Endothelial cell of umbilical vein (primary cell): ENCODE measurements at regions not wholly inside any gene's neighbourhood (a gene's known extent, or its start where the extent isn't known, plus 50 kb on each side); places are given as distances from the start of the nearest gene placed in this dataset.

Source experiments
- BruUV-seq: library from RNA; stranded (reverse); fragments of 400-500 nt; replicated peaks from 2 replicates; lab custom pipeline; 2021; lab: Mats Ljungman, UMichigan
- CTCF ChIA-PET: fragments of 300-600, 350-600 bp; sonication (Branson Sonifier 250); formaldehyde crosslinking; loops from one replicate; lab custom pipeline; 2021; ENCODE audit warnings: antibody characterized with exemption, inconsistent platforms; lab: Charles Lee
- POLR2A ChIA-PET: fragments of 300-600, 350-600 bp; sonication (Branson Sonifier 250); formaldehyde crosslinking; loops from one replicate; lab custom pipeline; 2021; ENCODE audit warnings: antibody characterized with exemption, inconsistent platforms; lab: Charles Lee
- DNase-seq: peaks from one replicate; pipeline ENCODE4 v3.0.0-alpha.2; 2011; ENCODE audit warnings: low read depth, low spot score
- FAIRE-seq: peaks from 2 replicates; lab custom pipeline; 2011; peaks lifted over from hg19 to GRCh38; lab: Jason Lieb, UNC
- H2AFZ ChIP-seq: 2 replicates; pipeline ENCODE4 v1.6.0; 2012; ENCODE audit warnings: low read depth, low read length, control low read depth, inconsistent platforms
- H3K27ac ChIP-seq: 2 replicates; pipeline ENCODE4 v1.5.1; 2011; ENCODE audit warnings: low read depth, mild to moderate bottlenecking, control low read depth, low read length, moderate library complexity; ENCODE audit not compliant: insufficient read depth
- H3K27me3 ChIP-seq, 2 experiments: 2 replicates each; pipeline versions ENCODE4 v1.6.0 to v1.6.1; 2011; ENCODE audit warnings: low read length in 2 of 2, mixed read lengths in 1 of 2; ENCODE audit not compliant: control insufficient read depth in 2 of 2, insufficient read depth in 2 of 2
- H3K36me3 ChIP-seq, 2 experiments: 2 replicates in 1 of 2; 3 replicates in 1 of 2; pipeline ENCODE4 v1.5.1; 2011; ENCODE audit warnings: low read length in 2 of 2, mild to moderate bottlenecking in 1 of 2, moderate library complexity in 1 of 2; ENCODE audit not compliant: control insufficient read depth in 2 of 2, insufficient read depth in 2 of 2; ENCODE audit errors: extremely low read depth in 1 of 2
- H3K4me1 ChIP-seq: 3 replicates; pipeline ENCODE4 v1.5.1; 2011; ENCODE audit warnings: mild to moderate bottlenecking, low read length; ENCODE audit not compliant: control insufficient read depth, insufficient read depth; ENCODE audit errors: extremely low read depth
- H3K4me2 ChIP-seq: 2 replicates; pipeline ENCODE4 v1.6.1; 2011; ENCODE audit warnings: low read length, control low read depth, mixed read lengths; ENCODE audit not compliant: insufficient read depth
- H3K4me3 ChIP-seq, 3 experiments: fragments of 200-600 bp in 1 of 3; sonication (generic), shearing (Covaris generic) in 1 of 3; replicated peaks in 1 of 3; 2 replicates each; pipeline ENCODE4 v1.5.1; 2011 to 2016; ENCODE audit warnings: control low read depth in 3 of 3, low read length in 3 of 3, mild to moderate bottlenecking in 2 of 3, inconsistent platforms in 1 of 3, low read depth in 1 of 3, moderate library complexity in 1 of 3; ENCODE audit not compliant: insufficient read depth in 1 of 3
- H3K79me2 ChIP-seq: 2 replicates; pipeline ENCODE4 v1.6.0; 2012; ENCODE audit warnings: low read length, inconsistent platforms; ENCODE audit not compliant: control insufficient read depth, insufficient read depth
- H3K9ac ChIP-seq: replicated peaks from 2 replicates; pipeline ENCODE3; 2011; ENCODE audit warnings: low read length, control low read depth; ENCODE audit not compliant: insufficient read depth; ENCODE audit errors: extremely low read depth
- H3K9me1 ChIP-seq: replicated peaks from 3 replicates; pipeline ENCODE4 v1.6.0; 2011; ENCODE audit warnings: mild to moderate bottlenecking, low read length; ENCODE audit not compliant: control insufficient read depth, insufficient read depth; ENCODE audit errors: extremely low read depth
- H3K9me3 ChIP-seq: replicated peaks from 2 replicates; pipeline ENCODE4 v1.5.1; 2012; ENCODE audit warnings: low read length, inconsistent platforms; ENCODE audit not compliant: control insufficient read depth, insufficient read depth
- H4K20me1 ChIP-seq: replicated peaks from 2 replicates; pipeline ENCODE3; 2011; ENCODE audit warnings: mild to moderate bottlenecking, low read length; ENCODE audit not compliant: control insufficient read depth, insufficient read depth; ENCODE audit errors: extremely low read depth
- EZH2 ChIP-seq: IDR thresholded peaks from 2 replicates; pipeline ENCODE4 v1.6.1; 2012; ENCODE audit warnings: borderline replicate concordance, low read depth, mild to moderate bottlenecking, moderate library complexity, low read length, inconsistent platforms; ENCODE audit not compliant: severe bottlenecking
- FOS ChIP-seq: IDR thresholded peaks from 2 replicates; pipeline ENCODE4 v1.6.1; 2011; ENCODE audit warnings: mild to moderate bottlenecking, low read length, moderate library complexity, borderline replicate concordance; ENCODE audit not compliant: insufficient read depth
- GATA2 ChIP-seq: IDR thresholded peaks from 2 replicates; pipeline ENCODE4 v1.7.0; 2011; ENCODE audit warnings: low read depth, mild to moderate bottlenecking, moderate library complexity, mixed read lengths, low read length; ENCODE audit not compliant: insufficient read length, insufficient read depth
- JUN ChIP-seq: IDR thresholded peaks from 2 replicates; pipeline ENCODE4 v1.6.1; 2011; ENCODE audit warnings: borderline replicate concordance, low read depth; ENCODE audit not compliant: insufficient read length, insufficient read depth
- MYC ChIP-seq: IDR thresholded peaks from one replicate; pipeline ENCODE4 v1.6.1; 2011; ENCODE audit warnings: mild to moderate bottlenecking, low read depth, low read length
- POLR2A ChIP-seq: IDR thresholded peaks from 2 replicates; pipeline ENCODE4 v1.6.1; 2012; ENCODE audit warnings: low read depth, mild to moderate bottlenecking, control low read depth, low read length
- POLR2AphosphoS5 ChIP-seq: IDR thresholded peaks from 2 replicates; pipeline ENCODE4 v1.6.1; 2012; ENCODE audit warnings: low read depth, mild to moderate bottlenecking, control low read depth, low read length, moderate library complexity; ENCODE audit not compliant: insufficient read depth
- dilution Hi-C: fragments of 300-500 bp; cut with MboI; formaldehyde crosslinking; loops from one replicate; pipeline ENCODE4 v1.15.0; 2019; ENCODE audit warnings: low sequenced_read_pairs; ENCODE audit not compliant: extremely low pct_ligation_motif_present
- intact Hi-C: fragments of 100-400 bp; cut with micrococcal nuclease; formaldehyde crosslinking; loops from one replicate; pipeline ENCODE4 v1.10.0; 2022
- TF ChIP-seq, protein P1 (sequence below): IDR thresholded peaks from 2 replicates; pipeline ENCODE4 v1.6.1; 2011; ENCODE audit not compliant: insufficient read depth, insufficient read length
- TF ChIP-seq, protein P2 (sequence below), 2 donors: IDR thresholded peaks; 1 replicate in 1 of 2; 2 replicates in 1 of 2; pipeline ENCODE4 v1.5.1; 2011; ENCODE audit warnings: low read length in 2 of 2, mild to moderate bottlenecking in 2 of 2, moderate library complexity in 2 of 2, control low read depth in 1 of 2, inconsistent platforms in 1 of 2, low read depth in 1 of 2; ENCODE audit not compliant: insufficient read depth in 1 of 2; ENCODE audit errors: extremely low read depth in 1 of 2

- Histone ChIP-seq H3K27ac (no peak overlapping the region), H2AFZ (no peak overlapping the region), H3K36me3 (no peaks in the 10 kb centered on the region), H3K4me1 (no peaks in the 10 kb centered on the region), H3K9me3 (no peaks in the 10 kb centered on the region), H3K79me2 (no peaks in the 10 kb centered on the region), H3K27me3 (no peaks in the 10 kb centered on the region), H3K4me2 (no peak overlapping the region), H3K9me1 (no peaks in the 10 kb centered on the region), H4K20me1 (no peaks in the 10 kb centered on the region), H3K9ac (no peak overlapping the region), H3K4me3 (no peak overlapping the region)
- intact Hi-C loops, result no loop called here
- DNase-seq (no peak), FAIRE-seq (no peak)
- ChIA-PET POLR2A (no interaction called here), CTCF (interaction anchor here (1.0 kb wide), 1 partner anchor 11 kb away, joined by 4 read pairs; no protein-coding TSS in a partner anchor)
- no TSS peak for BruUV-seq
- no peak for TF ChIP-seq EZH2
- no peak for TF ChIP-seq FOS
- no peak for TF ChIP-seq JUN
- no peak for TF ChIP-seq GATA2
- no peak for TF ChIP-seq MYC
- TF ChIP-seq POLR2A, result no peak
- TF ChIP-seq, protein P1, sequence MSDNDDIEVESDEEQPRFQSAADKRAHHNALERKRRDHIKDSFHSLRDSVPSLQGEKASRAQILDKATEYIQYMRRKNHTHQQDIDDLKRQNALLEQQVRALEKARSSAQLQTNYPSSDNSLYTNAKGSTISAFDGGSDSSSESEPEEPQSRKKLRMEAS, result no peak
- TF ChIP-seq, protein P2, sequence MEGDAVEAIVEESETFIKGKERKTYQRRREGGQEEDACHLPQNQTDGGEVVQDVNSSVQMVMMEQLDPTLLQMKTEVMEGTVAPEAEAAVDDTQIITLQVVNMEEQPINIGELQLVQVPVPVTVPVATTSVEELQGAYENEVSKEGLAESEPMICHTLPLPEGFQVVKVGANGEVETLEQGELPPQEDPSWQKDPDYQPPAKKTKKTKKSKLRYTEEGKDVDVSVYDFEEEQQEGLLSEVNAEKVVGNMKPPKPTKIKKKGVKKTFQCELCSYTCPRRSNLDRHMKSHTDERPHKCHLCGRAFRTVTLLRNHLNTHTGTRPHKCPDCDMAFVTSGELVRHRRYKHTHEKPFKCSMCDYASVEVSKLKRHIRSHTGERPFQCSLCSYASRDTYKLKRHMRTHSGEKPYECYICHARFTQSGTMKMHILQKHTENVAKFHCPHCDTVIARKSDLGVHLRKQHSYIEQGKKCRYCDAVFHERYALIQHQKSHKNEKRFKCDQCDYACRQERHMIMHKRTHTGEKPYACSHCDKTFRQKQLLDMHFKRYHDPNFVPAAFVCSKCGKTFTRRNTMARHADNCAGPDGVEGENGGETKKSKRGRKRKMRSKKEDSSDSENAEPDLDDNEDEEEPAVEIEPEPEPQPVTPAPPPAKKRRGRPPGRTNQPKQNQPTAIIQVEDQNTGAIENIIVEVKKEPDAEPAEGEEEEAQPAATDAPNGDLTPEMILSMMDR (IDR thresholded peaks at IDR 0.05; ENCODE audit: extremely low read depth in 1 of 2, insufficient read depth in 1 of 2, low read depth in 1 of 2, low read length in 2 of 2), result no peak
- no peak for TF ChIP-seq POLR2AphosphoS5
- dilution Hi-C loops, result no loop called here
These were observed 236.7 kb downstream of the HAO1 start for GRCh38 chr20:7703551-7703961.
